H1 (cell line): ENCODE measurements at regions not wholly inside any gene's neighbourhood (a gene's known extent, or its start where the extent isn't known, plus 50 kb on each side); places are given as distances from the start of the nearest gene placed in this dataset.

Experiments
- BCL11A ChIP-seq, 2 experiments: IDR thresholded peaks; one replicate each; pipeline ENCODE4 v1.6.1; 2011; ENCODE audit warnings: low read depth in 2 of 2, low read length in 2 of 2, mild to moderate bottlenecking in 2 of 2
- CTCF ChIP-seq, 3 experiments: IDR thresholded peaks; 1 replicate in 2 of 3; 2 replicates in 1 of 3; pipeline versions ENCODE4 v1.5.1 to v1.6.1; 2011; ENCODE audit warnings: low read length in 3 of 3, mild to moderate bottlenecking in 3 of 3, inconsistent platforms in 2 of 3, low read depth in 1 of 3, moderate library complexity in 1 of 3; ENCODE audit not compliant: insufficient read depth in 1 of 3; ENCODE audit errors: control extremely low read depth in 1 of 3
- EP300 ChIP-seq, 2 experiments: IDR thresholded peaks; 1 replicate in 1 of 2; 2 replicates in 1 of 2; pipeline ENCODE4 v1.6.1; 2011 to 2012; ENCODE audit warnings: low read depth in 2 of 2, low read length in 2 of 2, mild to moderate bottlenecking in 2 of 2, borderline replicate concordance in 1 of 2, inconsistent platforms in 1 of 2, moderate library complexity in 1 of 2
- MAX ChIP-seq: IDR thresholded peaks from 2 replicates; pipeline ENCODE4 v1.6.1; 2012; ENCODE audit warnings: inconsistent platforms
- NRF1 ChIP-seq: IDR thresholded peaks from 2 replicates; pipeline ENCODE4 v1.6.1; 2011; ENCODE audit warnings: mild to moderate bottlenecking, low read depth, low read length, improper control_type of control experiment
- POLR2A ChIP-seq, 2 experiments: IDR thresholded peaks; 1 replicate in 1 of 2; 2 replicates in 1 of 2; pipeline ENCODE4 v1.6.1; 2011; ENCODE audit warnings: low read depth in 2 of 2, low read length in 2 of 2, mild to moderate bottlenecking in 2 of 2; ENCODE audit errors: control extremely low read depth in 1 of 2
- RAD21 ChIP-seq, 2 experiments: IDR thresholded peaks in 1 of 2; conservative IDR thresholded peaks in 1 of 2; 2 replicates each; pipeline ENCODE4 v1.6.1; 2011; ENCODE audit warnings: low read depth in 2 of 2, low read length in 2 of 2, improper control_type of control experiment in 1 of 2, inconsistent platforms in 1 of 2, mild to moderate bottlenecking in 1 of 2, moderate library complexity in 1 of 2
- RNF2 ChIP-seq: fragments of 200-900, 300-1000 bp; sonication (generic); IDR thresholded peaks from 2 replicates; pipeline ENCODE4 v1.7.1; 2016; ENCODE audit warnings: borderline replicate concordance, low read depth, mild to moderate bottlenecking, antibody characterized with exemption, low read length; ENCODE audit not compliant: poor library complexity, severe bottlenecking; ENCODE audit errors: missing control alignments
- TF ChIP-seq, protein P1 (sequence below): IDR thresholded peaks from 2 replicates; pipeline ENCODE4 v1.6.1; 2011; ENCODE audit warnings: low read length, improper control_type of control experiment

GRCh38 chr6:159483259-159483658, 209.8 kb downstream of the SOD2 start:
- no peak for TF ChIP-seq RAD21 (IDR thresholded peaks at IDR 0.05 in 1 of 2, conservative IDR thresholded peaks at IDR 0.05 in 1 of 2; ENCODE audit: low read depth in 2 of 2, low read length in 2 of 2)
- no peak for TF ChIP-seq MAX
- TF ChIP-seq POLR2A (IDR thresholded peaks at IDR 0.05; ENCODE audit: control extremely low read depth in 1 of 2, low read depth in 2 of 2, low read length in 2 of 2) = no peak
- no peak for TF ChIP-seq EP300 (IDR thresholded peaks at IDR 0.05; ENCODE audit: borderline replicate concordance in 1 of 2, low read depth in 2 of 2, low read length in 2 of 2)
- no peak for TF ChIP-seq CTCF (IDR thresholded peaks at IDR 0.05; ENCODE audit: control extremely low read depth in 1 of 3, insufficient read depth in 1 of 3, low read depth in 1 of 3, low read length in 3 of 3)
- no peak for TF ChIP-seq BCL11A (IDR thresholded peaks at IDR 0.05; ENCODE audit: low read depth in 2 of 2, low read length in 2 of 2)
- TF ChIP-seq NRF1 = no peak
- TF ChIP-seq, protein P1, sequence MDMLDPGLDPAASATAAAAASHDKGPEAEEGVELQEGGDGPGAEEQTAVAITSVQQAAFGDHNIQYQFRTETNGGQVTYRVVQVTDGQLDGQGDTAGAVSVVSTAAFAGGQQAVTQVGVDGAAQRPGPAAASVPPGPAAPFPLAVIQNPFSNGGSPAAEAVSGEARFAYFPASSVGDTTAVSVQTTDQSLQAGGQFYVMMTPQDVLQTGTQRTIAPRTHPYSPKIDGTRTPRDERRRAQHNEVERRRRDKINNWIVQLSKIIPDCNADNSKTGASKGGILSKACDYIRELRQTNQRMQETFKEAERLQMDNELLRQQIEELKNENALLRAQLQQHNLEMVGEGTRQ = no peak
- no peak for TF ChIP-seq RNF2
